ENCODE measurements at regions not wholly inside any gene's neighbourhood (a gene's known extent, or its start where the extent isn't known, plus 50 kb on each side); places are given as distances from the start of the nearest gene placed in this dataset.

GRCh38 chr5:114726131-114726530 lies 364.3 kb downstream of the KCNN2 start:
- TF ChIP-seq SFPQ (IDR thresholded peaks at IDR 0.05; ENCODE audit: low read depth, low read length) (no peak), ZNF57 (CRISPR knock-in tag; IDR thresholded peaks at IDR 0.05) (no peak), ZNF217 (CRISPR knock-in tag; IDR thresholded peaks at IDR 0.05) (no peak), SMAD1 (IDR thresholded peaks at IDR 0.05; ENCODE audit: low read depth, low read length, partially characterized antibody) (no peak), ZNF780A (CRISPR knock-in tag; IDR thresholded peaks at IDR 0.05) (no peak), UBTF (IDR thresholded peaks at IDR 0.05; ENCODE audit: borderline replicate concordance in 1 of 2, low read depth in 2 of 2, low read length in 2 of 2) (no peak), BACH1 (tag; IDR thresholded peaks at IDR 0.05) (no peak), ZNF232 (CRISPR knock-in tag; IDR thresholded peaks at IDR 0.05) (no peak), KLF6 (CRISPR knock-in tag; IDR thresholded peaks at IDR 0.05; ENCODE audit: borderline replicate concordance) (no peak), IRF9 (tag; IDR thresholded peaks at IDR 0.05) (no peak), CTCF (IDR thresholded peaks at IDR 0.05 in 2 of 3, conservative IDR thresholded peaks at IDR 0.05 in 1 of 3; ENCODE audit: insufficient read depth in 2 of 3, low read depth in 1 of 3, low read length in 3 of 3) (no peak), RAD21 (CRISPR knock-in tag; conservative IDR thresholded peaks at IDR 0.05 in 1 of 2, IDR thresholded peaks at IDR 0.05 in 1 of 2) (no peak), NKRF (IDR thresholded peaks at IDR 0.05; ENCODE audit: borderline replicate concordance) (no peak), USF1 (CRISPR knock-in tag; IDR thresholded peaks at IDR 0.05) (no peak)

Data from K562 (cell line).